HepG2 (cell line): ENCODE measurements at regions not wholly inside any gene's neighbourhood (a gene's known extent, or its start where the extent isn't known, plus 50 kb on each side); places are given as distances from the start of the nearest gene placed in this dataset.

Source experiments
- ATAC-seq: fragments of 200-7000 bp; cut with Tn5 transposase; 3 replicates; pipeline ENCODE4 v1.9.1; 2020; ENCODE audit warnings: mild to moderate bottlenecking, moderate library complexity
- BruUV-seq: library from RNA; stranded (reverse); fragments of 400-500 nt; replicated peaks from 2 replicates; lab custom pipeline; 2021; lab: Mats Ljungman, UMichigan
- CTCF ChIA-PET: fragments of 300-600 bp; formaldehyde crosslinking; extraction: SDS; loops from one replicate; lab custom pipeline; 2021; ENCODE audit warnings: low total read pairs, inconsistent platforms, low intra/inter-chr PET ratio; lab: Yijun Ruan, JAX
- POLR2A ChIA-PET: fragments of 350-600 bp; sonication (Branson Sonifier 250); formaldehyde crosslinking; loops from one replicate; lab custom pipeline; 2020; ENCODE audit warnings: antibody characterized with exemption, inconsistent platforms; lab: Yijun Ruan, JAX
- DNase-seq: peaks from one replicate; pipeline ENCODE4 v3.0.0-alpha.2; 2015; ENCODE audit warnings: low spot score
- FAIRE-seq: peaks from 3 replicates; lab custom pipeline; 2011; peaks lifted over from hg19 to GRCh38; lab: Jason Lieb, UNC
- H2AFZ ChIP-seq: one replicate; pipeline ENCODE4 v1.6.1; 2011; ENCODE audit warnings: low read length, inconsistent platforms
- H3K27ac ChIP-seq: fragments of 300-600 bp; 3 replicates; pipeline ENCODE4 v1.8.0; 2011; ENCODE audit warnings: mixed run types, mild to moderate bottlenecking, mixed read lengths, low read length, inconsistent platforms; ENCODE audit not compliant: insufficient read depth; ENCODE audit errors: extremely low read length
- H3K27me3 ChIP-seq, 2 experiments: fragments of 200-600 bp in 1 of 2; 2 replicates in 1 of 2; 3 replicates in 1 of 2; pipeline versions ENCODE4 v1.6.0 to v1.8.0; 2011; ENCODE audit warnings: low read length in 2 of 2, mild to moderate bottlenecking in 2 of 2, moderate library complexity in 2 of 2, inconsistent platforms in 1 of 2; ENCODE audit not compliant: insufficient read depth in 2 of 2, control insufficient read depth in 1 of 2
- H3K36me3 ChIP-seq, 2 experiments: fragments of 200-600 bp in 1 of 2; replicated peaks in 1 of 2; 2 replicates in 1 of 2; 3 replicates in 1 of 2; pipeline versions ENCODE4 v1.5.1 to v1.8.0; 2011; ENCODE audit warnings: low read length in 2 of 2, inconsistent platforms in 1 of 2; ENCODE audit not compliant: insufficient read depth in 2 of 2, control insufficient read depth in 1 of 2
- H3K4me1 ChIP-seq: 2 replicates; pipeline ENCODE4 v1.5.1; 2012; ENCODE audit warnings: low read length, inconsistent platforms; ENCODE audit not compliant: insufficient read depth
- H3K4me2 ChIP-seq: 2 replicates; pipeline ENCODE4 v1.6.0; 2011; ENCODE audit warnings: low read depth, low read length, inconsistent platforms
- H3K4me3 ChIP-seq, 3 experiments: fragments of 200-600 bp in 1 of 3; sonication (generic), shearing (Covaris generic) in 1 of 3; replicated peaks in 1 of 3; 2 replicates each; pipeline ENCODE4 v1.5.1; 2011 to 2016; ENCODE audit warnings: low read length in 3 of 3, inconsistent platforms in 2 of 3, low read depth in 2 of 3, mild to moderate bottlenecking in 2 of 3, control low read depth in 1 of 3, mixed read lengths in 1 of 3; ENCODE audit not compliant: insufficient read depth in 1 of 3
- H3K79me2 ChIP-seq: one replicate; pipeline ENCODE4 v1.6.1; 2011; ENCODE audit warnings: low read length, inconsistent platforms; ENCODE audit not compliant: insufficient read depth
- H3K9ac ChIP-seq: 2 replicates; pipeline ENCODE4 v1.6.0; 2011; ENCODE audit warnings: mild to moderate bottlenecking, low read depth, low read length, inconsistent platforms; ENCODE audit not compliant: insufficient read depth
- H3K9me3 ChIP-seq: 2 replicates; pipeline ENCODE4 v1.5.1; 2012; ENCODE audit warnings: mild to moderate bottlenecking, low read length
- H4K20me1 ChIP-seq: 2 replicates; pipeline ENCODE4 v1.6.0; 2011; ENCODE audit warnings: inconsistent platforms, mild to moderate bottlenecking, low read length, moderate library complexity; ENCODE audit not compliant: insufficient read depth
- AGO1 ChIP-seq: fragments of 200-400 bp; formaldehyde crosslinking; IDR thresholded peaks from 2 replicates; pipeline ENCODE4 v1.6.1; 2017; ENCODE audit warnings: mild to moderate bottlenecking, low read depth, low read length, moderate library complexity; ENCODE audit not compliant: poor library complexity, severe bottlenecking
- CENPT ChIP-seq: sonication (generic); formaldehyde crosslinking; IDR thresholded peaks from 2 replicates; pipeline ENCODE4 v1.8.0; 2022; ENCODE audit warnings: low read depth, mild to moderate bottlenecking, moderate library complexity, missing genetic modification reagents
- FOXM1 ChIP-seq: sonication (generic); formaldehyde crosslinking; IDR thresholded peaks from 2 replicates; pipeline ENCODE4 v1.5.0; 2020; ENCODE audit warnings: missing genetic modification reagents
- FOXO1 ChIP-seq: sonication (generic); formaldehyde crosslinking; IDR thresholded peaks from 2 replicates; pipeline ENCODE4 v1.4.0; 2020; ENCODE audit warnings: missing genetic modification reagents
- GTF3A ChIP-seq: sonication (generic); formaldehyde crosslinking; conservative IDR thresholded peaks from 2 replicates; pipeline ENCODE4 v1.4.0; 2020; ENCODE audit warnings: mild to moderate bottlenecking, missing genetic modification reagents
- IRF2 ChIP-seq: IDR thresholded peaks from 2 replicates; pipeline ENCODE4 v1.6.1; 2018; ENCODE audit warnings: missing genetic modification reagents, missing compliant biosample characterization
- MIER3 ChIP-seq: IDR thresholded peaks from 2 replicates; pipeline ENCODE4 v1.6.1; 2016; ENCODE audit warnings: missing compliant biosample characterization, borderline replicate concordance
- NBN ChIP-seq: fragments of 450-650 bp; conservative IDR thresholded peaks from 2 replicates; pipeline ENCODE4 v1.6.1; 2017
- PBX2 ChIP-seq: IDR thresholded peaks from 2 replicates; pipeline ENCODE4 v1.6.1; 2016; ENCODE audit warnings: control low read depth
- RBM22 ChIP-seq: fragments of 200-400 bp; formaldehyde crosslinking; optimal IDR thresholded peaks from 2 replicates; pipeline ENCODE3; 2017; ENCODE audit warnings: mild to moderate bottlenecking, low read length, moderate library complexity
- RXRA ChIP-seq: sonication (generic); formaldehyde crosslinking; IDR thresholded peaks from 2 replicates; pipeline ENCODE4 v1.5.1; 2020; ENCODE audit warnings: missing genetic modification reagents
- TARDBP ChIP-seq: sonication (generic); formaldehyde crosslinking; IDR thresholded peaks from 2 replicates; pipeline ENCODE4 v1.8.0; 2022; ENCODE audit warnings: mild to moderate bottlenecking, missing genetic modification reagents
- ZFP91 ChIP-seq: sonication (generic); formaldehyde crosslinking; IDR thresholded peaks from 2 replicates; pipeline ENCODE4 v1.9.0; 2022; ENCODE audit warnings: missing genetic modification reagents, mild to moderate bottlenecking, borderline replicate concordance
- ZKSCAN1 ChIP-seq: fragments of 150-350 bp; IDR thresholded peaks from 2 replicates; pipeline ENCODE4 v1.6.1; 2014; ENCODE audit warnings: low read length
- ZNF276 ChIP-seq: sonication (generic); formaldehyde crosslinking; IDR thresholded peaks from 2 replicates; pipeline ENCODE4 v1.4.0; 2020; ENCODE audit warnings: mild to moderate bottlenecking, low read depth, missing genetic modification reagents
- ZNF431 ChIP-seq: sonication (generic); formaldehyde crosslinking; IDR thresholded peaks from 2 replicates; pipeline ENCODE4 v1.9.0; 2022; ENCODE audit warnings: missing genetic modification reagents, low read depth, mild to moderate bottlenecking, borderline replicate concordance
- ZNF709 ChIP-seq: sonication (generic); formaldehyde crosslinking; IDR thresholded peaks from 2 replicates; pipeline ENCODE4 v1.5.0; 2020; ENCODE audit warnings: mild to moderate bottlenecking, missing genetic modification reagents
- ZNF776 ChIP-seq: sonication (generic); formaldehyde crosslinking; IDR thresholded peaks from 2 replicates; pipeline ENCODE4 v1.4.0; 2020; ENCODE audit warnings: mild to moderate bottlenecking, missing genetic modification reagents
- ZUFSP ChIP-seq: sonication (generic); formaldehyde crosslinking; IDR thresholded peaks from 2 replicates; pipeline ENCODE4 v1.9.0; 2021; ENCODE audit warnings: missing genetic modification reagents, mild to moderate bottlenecking, borderline replicate concordance
- WGBS: methylation state at CpG from one replicate; pipeline ENCODE4 v1.1.6; 2017; ENCODE audit warnings: low lambda C conversion rate; 5-methylcytosine and 5-hydroxymethylcytosine counted together
- in situ Hi-C: cut with HindIII; loops from 2 replicates; pipeline ENCODE4 v1.10.0; 2017; ENCODE audit warnings: low pct_unique_long_range_greater_than_20kb; ENCODE audit not compliant: extremely low pct_ligation_motif_present
- intact Hi-C: fragments of 100-400 bp; cut with micrococcal nuclease; formaldehyde crosslinking; loops from one replicate; pipeline ENCODE4 v1.10.0; 2022; ENCODE audit not compliant: unreplicated experiment

GRCh38 chr11:97361812-97362378 lies 972.1 kb downstream of the JRKL start:
- BruUV-seq, result no TSS peak

More at GRCh38 chr11:97361812-97362378, 972.1 kb downstream of the JRKL start:
- H3K27me3 ChIP-seq, result no peaks in the 10 kb centered on the region
- no peaks in the 10 kb centered on the region for H4K20me1 ChIP-seq
- ATAC-seq (no peak), FAIRE-seq (no peak), DNase-seq (no peak)
- no peak for TF ChIP-seq IRF2
- no peak for TF ChIP-seq PBX2 (CRISPR knock-in tag)
- TF ChIP-seq ZFP91 (CRISPR knock-in tag), result no peak
- TF ChIP-seq TARDBP (CRISPR knock-in tag), result no peak
- TF ChIP-seq ZNF709 (CRISPR knock-in tag), result no peak
- TF ChIP-seq AGO1, result no peak
- no peak for TF ChIP-seq ZNF431 (CRISPR knock-in tag)
- no peak for TF ChIP-seq MIER3 (CRISPR knock-in tag)
- no peak for TF ChIP-seq RXRA
- no peak for TF ChIP-seq ZKSCAN1
- no peak for TF ChIP-seq ZUFSP
- no peak for TF ChIP-seq CENPT
- TF ChIP-seq NBN, result no peak
- no peak for TF ChIP-seq GTF3A (CRISPR knock-in tag)
- no peak for TF ChIP-seq ZNF276 (CRISPR knock-in tag)
- TF ChIP-seq RBM22, result no peak
- no peak for TF ChIP-seq ZNF776 (CRISPR knock-in tag)
- TF ChIP-seq FOXM1 (CRISPR knock-in tag), result no peak
- TF ChIP-seq FOXO1, result no peak
- H3K4me2 ChIP-seq, result no peak overlapping the region
- H3K4me3 ChIP-seq, result no peak overlapping the region
- intact Hi-C loops, result no loop called here
- POLR2A ChIA-PET, result no interaction called here
- no peak overlapping the region for H2AFZ ChIP-seq
- in situ Hi-C loops, result no loop called here
- no peaks in the 10 kb centered on the region for H3K36me3 ChIP-seq
- H3K9ac ChIP-seq, result no peak overlapping the region
- CTCF ChIA-PET, result no interaction called here
- no peaks in the 10 kb centered on the region for H3K4me1 ChIP-seq
- WGBS, result 0% methylated on average over 1 of the region's 1 CpG
- no peaks in the 10 kb centered on the region for H3K79me2 ChIP-seq
- H3K27ac ChIP-seq, result no peak overlapping the region
- peaks cover 11% of the 10 kb centered on the region; the same call in 1 of the 2 replicates for H3K9me3 ChIP-seq
